ENCODE measurements at regions not wholly inside any gene's neighbourhood (a gene's known extent, or its start where the extent isn't known, plus 50 kb on each side); places are given as distances from the start of the nearest gene placed in this dataset.
A peak's percentile ranks its signal among the peaks of the same experiment; 100 is the strongest.

DNA sequence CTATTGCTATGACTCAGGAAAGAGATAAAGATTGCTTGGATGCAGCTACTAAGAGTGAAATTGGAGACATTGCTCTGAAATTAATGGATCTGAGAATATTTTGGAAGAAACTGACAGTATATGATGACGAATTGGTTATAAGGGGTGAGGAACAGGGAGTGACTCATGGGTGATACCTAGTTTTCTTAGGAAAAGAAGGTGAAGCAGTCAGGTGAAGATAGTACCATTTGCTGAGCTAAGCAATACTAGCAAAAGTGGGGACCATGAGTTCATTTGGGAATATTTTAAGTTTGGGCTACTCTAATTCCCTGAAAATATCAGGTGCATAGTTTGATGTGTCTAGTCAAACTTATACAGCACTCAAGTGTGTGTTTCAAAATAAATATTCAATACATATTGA is 260.1 kb upstream of the NFIA start:
- ChIA-PET CTCF (ENCODE audit: partially characterized antibody) (interaction anchor here (0.9 to 1.2 kb wide), 3 partner anchors 9 to 541 kb away, joined by 3 read pairs; no protein-coding TSS in a partner anchor), POLR2A (ENCODE audit: partially characterized antibody) (no interaction called here)
- no peak for TF ChIP-seq E2F6 (IDR thresholded peaks at IDR 0.05)
- peak; percentile 68; the same call in 1 of the 2 replicates for TF ChIP-seq MAFK (IDR thresholded peaks at IDR 0.05; ENCODE audit: low read depth, low read length)
- no peak overlapping the region for H2BK12ac ChIP-seq (ENCODE audit: low read depth, low read length)
- DNase-seq (ENCODE audit: low read depth in 1 of 2, low spot score in 2 of 2) (no peak), FAIRE-seq (no peak)
- H4K20me1 ChIP-seq (replicated peaks in 1 of 2; ENCODE audit: control insufficient read depth in 1 of 2, insufficient read depth in 2 of 2, low read length in 2 of 2): no peaks in the 10 kb centered on the region
- H2BK5ac ChIP-seq (ENCODE audit: low read depth, low read length): no peak overlapping the region
- no peak overlapping the region for H4K5ac ChIP-seq (ENCODE audit: insufficient read length, low read depth, low read length)
- 94% methylated on average over 1 of the region's 1 CpG; no CpG with 5 or more reads in 1 of the 2 experiments for WGBS, 2 experiments (ENCODE audit: extremely low coverage in 1 of 2, insufficient coverage in 1 of 2, insufficient read length in 1 of 2, insufficient replicate concordance in 2 of 2, low coverage in 1 of 2, low lambda C conversion rate in 2 of 2, missing lambda C conversion rate in 1 of 2)
- H2AK5ac ChIP-seq (ENCODE audit: low read depth, low read length): no peak overlapping the region
- no peaks in the 10 kb centered on the region for H3K79me2 ChIP-seq (ENCODE audit: control insufficient read depth in 1 of 2, insufficient read depth in 2 of 2, low read length in 2 of 2)
- H3K56ac ChIP-seq (replicated peaks; ENCODE audit: insufficient read length, low read depth, low read length): no peak overlapping the region
- no peak overlapping the region for H2BK20ac ChIP-seq (ENCODE audit: low read length)
- H3K36me3 ChIP-seq (ENCODE audit: control insufficient read depth in 2 of 4, insufficient read depth in 4 of 4, low read length in 3 of 4): no peaks in the 10 kb centered on the region
- no peaks in the 10 kb centered on the region for H3K79me1 ChIP-seq (ENCODE audit: low read depth, low read length)
- H3K27ac ChIP-seq (ENCODE audit: low read depth, low read length): no peak overlapping the region
- H3K9ac ChIP-seq (replicated peaks in 1 of 4; ENCODE audit: extremely low read depth in 1 of 4, low read depth in 3 of 4, low read length in 3 of 4): no peak overlapping the region
- H3K4me3 ChIP-seq (ENCODE audit: extremely low read depth in 1 of 4, insufficient read depth in 2 of 4, low read depth in 3 of 4, low read length in 4 of 4): no peak overlapping the region
- H4K91ac ChIP-seq (replicated peaks; ENCODE audit: insufficient read length, low read length): no peak overlapping the region
- no peak overlapping the region for H3K18ac ChIP-seq (ENCODE audit: extremely low read depth, low read length)
- no peak overlapping the region for H3K23ac ChIP-seq (ENCODE audit: insufficient read length)
- no peak overlapping the region for H3K4me2 ChIP-seq (ENCODE audit: insufficient read depth in 1 of 2, low read depth in 2 of 2, low read length in 2 of 2)
- no peak overlapping the region for H3K14ac ChIP-seq (ENCODE audit: insufficient read length)
- H3K4ac ChIP-seq (replicated peaks; ENCODE audit: insufficient read length, low read depth, low read length): no peak overlapping the region
- H2BK120ac ChIP-seq (replicated peaks; ENCODE audit: low read depth, low read length): no peak overlapping the region
- no peak overlapping the region for H2BK15ac ChIP-seq (ENCODE audit: low read length)
- no peak overlapping the region for H2AFZ ChIP-seq (ENCODE audit: low read length)
- no peaks in the 10 kb centered on the region for H3K9me3 ChIP-seq (ENCODE audit: insufficient read depth in 2 of 2, low read depth in 1 of 2, low read length in 1 of 2)
- no peak overlapping the region for H4K8ac ChIP-seq (ENCODE audit: extremely low read depth, insufficient read depth, low read length)
- no peaks in the 10 kb centered on the region for H3K27me3 ChIP-seq (replicated peaks in 1 of 4; ENCODE audit: control insufficient read depth in 3 of 4, extremely low read depth in 1 of 4, insufficient read depth in 3 of 4, low read length in 3 of 4)
- H3K23me2 ChIP-seq (ENCODE audit: low read depth, low read length): no peaks in the 10 kb centered on the region
- H3K4me1 ChIP-seq (replicated peaks in 1 of 4; ENCODE audit: control insufficient read depth in 3 of 4, insufficient read depth in 4 of 4, low read length in 3 of 4): no peaks in the 10 kb centered on the region
